Mesenchymal stem cell (in vitro differentiated cells and primary cell): ENCODE measurements at regions not wholly inside any gene's neighbourhood (a gene's known extent, or its start where the extent isn't known, plus 50 kb on each side); places are given as distances from the start of the nearest gene placed in this dataset.

Experiments
- DNase-seq: peaks from one replicate; pipeline ENCODE4 v3.0.0-alpha.2; 2013
- H2AFZ ChIP-seq: one replicate; pipeline ENCODE4 v1.6.1; 2013; ENCODE audit warnings: low read depth, mild to moderate bottlenecking, control low read depth, inconsistent platforms, low read length, moderate library complexity
- H2AK5ac ChIP-seq: 2 replicates; pipeline ENCODE4 v1.6.1; 2013; ENCODE audit warnings: low read length, moderate library complexity, mild to moderate bottlenecking, inconsistent platforms; ENCODE audit not compliant: severe bottlenecking
- H2BK120ac ChIP-seq: one replicate; pipeline ENCODE4 v1.6.1; 2013; ENCODE audit warnings: low read depth, mild to moderate bottlenecking, inconsistent platforms, low read length, moderate library complexity
- H2BK12ac ChIP-seq, 2 experiments: one replicate each; pipeline ENCODE4 v1.6.1; 2013; ENCODE audit warnings: inconsistent platforms in 2 of 2, low read length in 2 of 2, mild to moderate bottlenecking in 2 of 2, moderate library complexity in 2 of 2, control low read depth in 1 of 2
- H2BK15ac ChIP-seq: one replicate; pipeline ENCODE4 v1.6.1; 2013; ENCODE audit warnings: mild to moderate bottlenecking, low read depth, inconsistent platforms; ENCODE audit not compliant: poor library complexity, severe bottlenecking
- H2BK5ac ChIP-seq: 2 replicates; pipeline ENCODE4 v1.6.1; 2013; ENCODE audit warnings: low read depth, mild to moderate bottlenecking, low read length, control low read depth, inconsistent platforms; ENCODE audit not compliant: poor library complexity, severe bottlenecking
- H3K14ac ChIP-seq, 2 experiments: one replicate each; pipeline ENCODE4 v1.6.1; 2013; ENCODE audit warnings: inconsistent platforms in 2 of 2, low read length in 2 of 2, control low read depth in 1 of 2, mild to moderate bottlenecking in 1 of 2, moderate library complexity in 1 of 2
- H3K18ac ChIP-seq, 2 experiments: one replicate each; pipeline ENCODE4 v1.6.1; 2013; ENCODE audit warnings: inconsistent platforms in 2 of 2, low read length in 2 of 2, control low read depth in 1 of 2, low read depth in 1 of 2, mild to moderate bottlenecking in 1 of 2
- H3K23ac ChIP-seq, 2 experiments: one replicate each; pipeline ENCODE4 v1.6.1; 2013; ENCODE audit warnings: inconsistent platforms in 2 of 2, low read length in 2 of 2, mild to moderate bottlenecking in 2 of 2, moderate library complexity in 2 of 2, control low read depth in 1 of 2
- H3K27ac ChIP-seq: 2 replicates; pipeline ENCODE4 v1.5.1; 2013; ENCODE audit warnings: mild to moderate bottlenecking, moderate library complexity, low read length, control low read depth, inconsistent platforms; ENCODE audit not compliant: poor library complexity, severe bottlenecking
- H3K27me3 ChIP-seq, 2 experiments: 2 replicates each; pipeline versions ENCODE4 v1.6.1 to v1.7.0; 2013; ENCODE audit warnings: low read length in 2 of 2, mild to moderate bottlenecking in 2 of 2, moderate library complexity in 2 of 2, control low read depth in 1 of 2, inconsistent platforms in 1 of 2; ENCODE audit not compliant: control insufficient read depth in 1 of 2, insufficient read depth in 1 of 2
- H3K36me3 ChIP-seq, 2 experiments: 2 replicates each; pipeline versions ENCODE4 v1.6.1 to v1.7.0; 2013; ENCODE audit warnings: low read length in 2 of 2, control low read depth in 1 of 2, inconsistent platforms in 1 of 2, low read depth in 1 of 2, mild to moderate bottlenecking in 1 of 2; ENCODE audit not compliant: insufficient read depth in 2 of 2, control insufficient read depth in 1 of 2
- H3K4ac ChIP-seq, 2 experiments: one replicate each; pipeline ENCODE4 v1.6.1; 2013; ENCODE audit warnings: inconsistent platforms in 2 of 2, low read length in 2 of 2, mild to moderate bottlenecking in 2 of 2, moderate library complexity in 2 of 2, control low read depth in 1 of 2, low read depth in 1 of 2
- H3K4me1 ChIP-seq: 2 replicates; pipeline ENCODE4 v1.6.1; 2013; ENCODE audit warnings: low read depth, low read length, control low read depth; ENCODE audit not compliant: control insufficient read depth, insufficient read depth
- H3K4me2 ChIP-seq: 2 replicates; pipeline ENCODE4 v1.6.1; 2013; ENCODE audit warnings: low read length, mild to moderate bottlenecking, inconsistent platforms; ENCODE audit not compliant: poor library complexity, severe bottlenecking
- H3K4me3 ChIP-seq, 2 experiments: 2 replicates each; pipeline versions ENCODE4 v1.5.1 to v1.7.0; 2013; ENCODE audit warnings: low read length in 2 of 2, mild to moderate bottlenecking in 2 of 2, control low read depth in 1 of 2, low read depth in 1 of 2; ENCODE audit not compliant: insufficient read depth in 1 of 2
- H3K79me1 ChIP-seq: replicated peaks from 2 replicates; pipeline ENCODE4 v1.6.1; 2013; ENCODE audit warnings: mild to moderate bottlenecking, control low read depth, low read length, inconsistent platforms; ENCODE audit not compliant: poor library complexity, severe bottlenecking
- H3K9ac ChIP-seq: 2 replicates; pipeline ENCODE4 v1.7.0; 2013; ENCODE audit warnings: mild to moderate bottlenecking, low read length, moderate library complexity
- H3K9me3 ChIP-seq: 2 replicates; pipeline ENCODE4 v1.7.0; 2013; ENCODE audit warnings: mild to moderate bottlenecking, low read length; ENCODE audit not compliant: control insufficient read depth
- H4K8ac ChIP-seq: one replicate; pipeline ENCODE4 v1.6.1; 2013; ENCODE audit warnings: inconsistent platforms, mild to moderate bottlenecking, low read length, moderate library complexity
- H4K91ac ChIP-seq: one replicate; pipeline ENCODE4 v1.6.1; 2013; ENCODE audit warnings: mild to moderate bottlenecking, low read length, inconsistent platforms
- WGBS: methylation state at CpG from one replicate; pipeline ENCODE4 v1.1.7; 2013; ENCODE audit warnings: mixed read lengths; 5-methylcytosine and 5-hydroxymethylcytosine counted together

GRCh38 chr5:53323511-53323910 is 156.9 kb upstream of the FST start:
- no peaks in the 10 kb centered on the region for H3K36me3 ChIP-seq
- no peak overlapping the region for H3K27ac ChIP-seq
- H2AK5ac ChIP-seq = no peak overlapping the region
- no peak for DNase-seq
- no peak overlapping the region for H3K4me3 ChIP-seq
- H3K27me3 ChIP-seq = no peaks in the 10 kb centered on the region
- 100% methylated on average over 2 of the region's 2 CpGs for WGBS
- no peak overlapping the region for H2AFZ ChIP-seq
- H3K4me1 ChIP-seq = no peaks in the 10 kb centered on the region
- no peak overlapping the region for H3K4me2 ChIP-seq
- H3K9me3 ChIP-seq = no peaks in the 10 kb centered on the region
- H2BK12ac ChIP-seq = no peak overlapping the region
- H2BK15ac ChIP-seq = no peak overlapping the region
- no peak overlapping the region for H4K8ac ChIP-seq
- H3K14ac ChIP-seq = no peak overlapping the region
- H2BK5ac ChIP-seq = no peak overlapping the region
- no peaks in the 10 kb centered on the region for H3K79me1 ChIP-seq
- H3K23ac ChIP-seq = no peak overlapping the region
- no peak overlapping the region for H3K9ac ChIP-seq
- H4K91ac ChIP-seq = no peak overlapping the region
- H3K4ac ChIP-seq = no peak overlapping the region
- no peak overlapping the region for H2BK120ac ChIP-seq
- H3K18ac ChIP-seq = no peak overlapping the region

DNA sequence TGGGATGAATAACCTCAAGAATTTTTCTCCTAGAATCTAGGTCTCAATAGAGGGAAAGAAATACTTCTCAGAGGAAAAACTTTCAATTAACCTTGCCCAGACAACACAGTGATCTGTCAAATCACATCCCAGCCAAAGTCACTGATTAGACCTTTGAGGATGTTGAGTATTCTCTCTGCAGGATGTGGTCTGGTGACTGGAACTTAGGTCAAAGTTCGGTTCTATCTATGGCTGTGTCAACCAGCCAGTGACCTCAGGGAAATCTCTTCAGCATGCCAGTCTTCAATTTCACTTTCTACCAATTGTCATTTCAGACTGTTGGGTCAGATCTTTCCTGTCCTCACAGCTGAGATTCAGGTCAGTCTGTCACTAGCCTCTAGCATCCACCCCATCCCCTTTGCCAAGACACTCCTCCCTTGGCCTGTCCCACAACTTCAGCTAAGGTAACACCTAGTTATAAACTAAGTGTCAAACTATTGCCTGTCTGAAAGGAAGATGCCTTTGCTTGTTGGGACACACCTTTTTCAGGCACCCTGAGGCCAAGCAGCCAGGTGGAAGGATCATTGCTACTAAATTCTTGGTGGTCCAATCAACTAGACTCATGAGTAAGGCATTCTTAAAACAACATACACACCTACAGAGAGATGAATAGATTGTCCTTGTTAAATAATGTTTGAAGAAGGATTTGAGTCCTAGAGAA is 156.3 kb upstream of the FST start:
- H3K27ac ChIP-seq = no peak overlapping the region

DNA sequence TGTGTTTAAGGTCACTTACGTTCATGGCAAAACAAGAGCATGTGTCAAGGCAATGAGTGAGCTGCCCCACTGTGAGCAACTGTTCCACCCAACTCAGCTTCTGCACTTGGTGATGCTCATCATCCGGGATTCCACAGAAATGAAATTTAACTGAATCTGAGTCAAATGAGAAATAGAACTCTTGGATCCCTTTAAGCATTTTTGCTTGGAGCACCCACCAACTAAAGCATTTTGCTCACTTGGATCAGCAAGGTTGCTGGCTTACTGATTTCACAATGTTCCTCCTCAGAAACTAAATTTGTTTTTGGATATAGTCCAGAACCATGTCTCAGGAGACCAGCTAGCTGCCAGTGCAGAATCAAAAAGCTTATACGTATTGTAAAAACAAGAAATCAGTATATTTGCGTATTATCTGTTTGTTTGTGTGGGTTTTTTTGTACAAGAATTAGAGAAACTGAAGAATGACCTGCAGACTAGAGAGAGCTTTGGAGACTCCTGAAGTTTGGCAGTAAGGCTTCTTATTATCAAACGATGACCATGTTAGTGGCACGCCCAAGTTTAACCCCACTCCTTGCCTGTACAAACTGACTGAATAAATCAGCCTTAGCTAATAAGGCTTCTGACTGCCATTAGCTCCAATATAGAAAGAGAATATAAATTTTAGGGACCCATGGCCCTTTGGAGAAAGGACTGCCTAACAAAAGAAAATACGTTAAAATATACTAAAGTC is 153.8 kb upstream of the FST start:
- H3K4ac ChIP-seq = no peak overlapping the region
- DNase-seq = no peak
- H3K27ac ChIP-seq = no peak overlapping the region
- no peak overlapping the region for H3K4me2 ChIP-seq
- H4K91ac ChIP-seq = no peak overlapping the region
- H3K36me3 ChIP-seq = no peaks in the 10 kb centered on the region
- WGBS = 98% methylated on average over 6 of the region's 7 CpGs
- H2BK120ac ChIP-seq = no peak overlapping the region
- no peak overlapping the region for H2BK15ac ChIP-seq
- no peaks in the 10 kb centered on the region for H3K4me1 ChIP-seq
- peak overlapping the region; percentile 64 for H3K9ac ChIP-seq
- no peak overlapping the region for H3K18ac ChIP-seq
- H3K79me1 ChIP-seq = no peaks in the 10 kb centered on the region
- no peak overlapping the region for H4K8ac ChIP-seq
- H2AK5ac ChIP-seq = no peak overlapping the region
- no peak overlapping the region for H2BK5ac ChIP-seq
- no peaks in the 10 kb centered on the region for H3K27me3 ChIP-seq
- no peak overlapping the region for H2BK12ac ChIP-seq
- peak overlapping the region in 1 of 2 experiments; percentile 13 for H3K4me3 ChIP-seq
- no peak overlapping the region for H3K14ac ChIP-seq
- no peak overlapping the region for H3K23ac ChIP-seq
- H2AFZ ChIP-seq = no peak overlapping the region
- no peaks in the 10 kb centered on the region for H3K9me3 ChIP-seq

More for the DNA sequence above, 156.3 kb upstream of the FST start:
- Histone ChIP-seq H2AFZ (no peak overlapping the region), H3K9ac (no peak overlapping the region), H2AK5ac (no peak overlapping the region), H3K4me2 (no peak overlapping the region), H4K8ac (no peak overlapping the region), H2BK120ac (no peak overlapping the region), H3K23ac (no peak overlapping the region), H3K4ac (no peak overlapping the region), H2BK12ac (no peak overlapping the region), H3K27me3 (no peaks in the 10 kb centered on the region), H4K91ac (no peak overlapping the region), H2BK15ac (no peak overlapping the region), H3K4me1 (no peaks in the 10 kb centered on the region), H3K4me3 (no peak overlapping the region), H3K14ac (no peak overlapping the region), H3K79me1 (no peaks in the 10 kb centered on the region), H2BK5ac (no peak overlapping the region), H3K36me3 (no peaks in the 10 kb centered on the region), H3K9me3 (no peaks in the 10 kb centered on the region), H3K18ac (no peak overlapping the region)
- no peak for DNase-seq
- WGBS = 90% methylated on average over 1 of the region's 1 CpG

- Histone ChIP-seq H3K14ac (no peak overlapping the region), H2AFZ (no peak overlapping the region), H3K4me1 (no peaks in the 10 kb centered on the region), H3K18ac (no peak overlapping the region), H2BK15ac (no peak overlapping the region), H3K4ac (no peak overlapping the region), H3K27ac (no peak overlapping the region), H3K4me3 (no peak overlapping the region), H3K9me3 (no peaks in the 10 kb centered on the region), H4K8ac (no peak overlapping the region), H2BK120ac (no peak overlapping the region), H2BK12ac (no peak overlapping the region), H3K79me1 (no peaks in the 10 kb centered on the region), H3K9ac (peak overlapping the region; percentile 4), H3K23ac (no peak overlapping the region), H2AK5ac (no peak overlapping the region), H3K4me2 (no peak overlapping the region), H3K36me3 (no peaks in the 10 kb centered on the region), H3K27me3 (no peaks in the 10 kb centered on the region), H2BK5ac (no peak overlapping the region), H4K91ac (no peak overlapping the region)
- 97% methylated on average over 2 of the region's 2 CpGs for WGBS
- DNase-seq = no peak
Measured at GRCh38 chr5:53327811-53328334, 152.6 kb upstream of the FST start.
